22Rv1 (cell line): ENCODE measurements at regions not wholly inside any gene's neighbourhood (a gene's known extent, or its start where the extent isn't known, plus 50 kb on each side); places are given as distances from the start of the nearest gene placed in this dataset.
"Not testable (repeated sequence)": the region's sequence is repeated elsewhere in the genome, so short reads cannot be mapped to it uniquely, and the experiment has no call there.

Source experiments
- H3K27ac ChIP-seq: fragments of 450-650 bp; 2 replicates; pipeline ENCODE4 v1.5.1; 2017
- CTCF ChIP-seq: fragments of 450-650 bp; IDR thresholded peaks from 2 replicates; pipeline ENCODE4 v1.5.1; 2017; ENCODE audit warnings: mild to moderate bottlenecking
- ZFX ChIP-seq: fragments of 450-650 bp; IDR thresholded peaks from 2 replicates; pipeline ENCODE4 v1.6.1; 2017; ENCODE audit warnings: antibody characterized with exemption, borderline replicate concordance

GRCh38 chrX:69431420-69431819 is 72.7 kb upstream of the NALF2 start:
- H3K27ac ChIP-seq: no peak overlapping the region
- TF ChIP-seq ZFX (no peak), CTCF (no peak)

DNA sequence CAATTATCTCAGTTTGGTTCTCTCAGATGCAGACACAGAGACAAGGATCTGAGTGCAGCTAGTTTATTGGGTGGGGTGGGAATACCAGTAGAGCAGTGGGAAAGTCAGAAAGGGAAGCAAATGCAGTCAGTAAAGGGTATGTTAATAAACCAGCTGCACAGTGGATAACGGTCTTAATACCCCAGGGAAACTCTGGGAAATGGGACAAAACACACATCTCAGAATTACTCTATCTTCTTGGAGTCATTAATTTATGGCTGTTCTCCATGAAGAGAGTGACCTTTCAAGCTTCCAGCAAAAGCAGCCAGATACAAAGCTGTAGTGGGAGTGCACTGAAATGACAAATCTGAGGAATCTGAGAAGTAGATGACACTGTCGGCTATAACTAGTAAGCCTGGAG is 73.3 kb upstream of the NALF2 start:
- H3K27ac ChIP-seq: no peak overlapping the region
- TF ChIP-seq CTCF (no peak), ZFX (no peak)

- TF ChIP-seq CTCF (no peak), ZFX (no peak)
Observed at GRCh38 chrX:69429339-69430015, 74.6 kb upstream of the NALF2 start.

GRCh38 chrX:69428216-69428615 is 75.9 kb upstream of the NALF2 start:
- no peak overlapping the region for H3K27ac ChIP-seq
- no peak for TF ChIP-seq ZFX
- no peak for TF ChIP-seq CTCF

More at GRCh38 chrX:69429339-69430015, 74.6 kb upstream of the NALF2 start:
- H3K27ac ChIP-seq: no peak overlapping the region

DNA sequence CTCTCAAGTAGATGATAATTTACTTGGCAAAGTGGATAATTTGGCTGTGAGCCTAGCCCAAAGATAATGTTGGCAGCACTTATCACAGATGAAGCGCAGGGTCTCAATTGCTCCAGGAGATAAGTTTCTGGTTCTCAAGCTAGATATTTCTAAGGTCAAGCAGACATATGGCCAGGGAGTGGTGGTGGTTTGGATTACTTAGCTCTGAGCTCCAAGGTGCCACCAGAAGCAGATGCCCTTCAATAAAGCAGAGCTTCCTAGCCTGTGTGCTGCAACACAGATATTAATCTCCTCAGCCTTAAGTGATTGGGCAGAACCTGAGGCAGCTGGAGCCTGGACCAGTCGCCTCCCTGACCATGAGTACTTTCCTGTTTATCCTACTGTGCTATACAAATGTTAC is 79.2 kb upstream of the NALF2 start:
- H3K27ac ChIP-seq: no peak overlapping the region
- TF ChIP-seq CTCF: no peak
- no peak for TF ChIP-seq ZFX

- H3K27ac ChIP-seq: no peak overlapping the region
- TF ChIP-seq ZFX (no peak), CTCF (peak; percentile 60)
Observed at GRCh38 chrX:69424161-69424560, 80.0 kb upstream of the NALF2 start.

GRCh38 chrX:69422208-69422607 is 81.9 kb upstream of the NALF2 start:
- not testable (repeated sequence) for H3K27ac ChIP-seq

GRCh38 chrX:69415698-69416097 is 88.4 kb upstream of the NALF2 start:
- no peak for TF ChIP-seq CTCF
- no peak overlapping the region for H3K27ac ChIP-seq
